Transverse colon (tissue), 4 donors: ENCODE measurements at regions not wholly inside any gene's neighbourhood (a gene's known extent, or its start where the extent isn't known, plus 50 kb on each side); places are given as distances from the start of the nearest gene placed in this dataset.

Experiments
- small RNA-seq, 4 donors: library from RNA; depleted of rRNA; stranded (forward); fragments of <200 nt; gene quantifications; one replicate each; pipeline ENCODE3, GENCODE V24; 2016

Small RNA genes in the stretch of these regions (small RNA-seq; reads per million reads assigned to genes)
- 0 reads per million in 4 donors for gene RF00019
